Epidermal melanocyte (primary cell): ENCODE measurements at regions not wholly inside any gene's neighbourhood (a gene's known extent, or its start where the extent isn't known, plus 50 kb on each side); places are given as distances from the start of the nearest gene placed in this dataset.
"Not testable (repeated sequence)": the region's sequence is repeated elsewhere in the genome, so short reads cannot be mapped to it uniquely, and the experiment has no call there.

Experiments
- DNase-seq: peaks from one replicate; pipeline ENCODE4 v3.0.0; 2011; ENCODE audit warnings: low spot score; ENCODE audit not compliant: insufficient read length

GRCh38 chr1:200284236-200284635, 125.6 kb downstream of the ZNF281 start:
- DNase-seq: not testable (repeated sequence)

DNA sequence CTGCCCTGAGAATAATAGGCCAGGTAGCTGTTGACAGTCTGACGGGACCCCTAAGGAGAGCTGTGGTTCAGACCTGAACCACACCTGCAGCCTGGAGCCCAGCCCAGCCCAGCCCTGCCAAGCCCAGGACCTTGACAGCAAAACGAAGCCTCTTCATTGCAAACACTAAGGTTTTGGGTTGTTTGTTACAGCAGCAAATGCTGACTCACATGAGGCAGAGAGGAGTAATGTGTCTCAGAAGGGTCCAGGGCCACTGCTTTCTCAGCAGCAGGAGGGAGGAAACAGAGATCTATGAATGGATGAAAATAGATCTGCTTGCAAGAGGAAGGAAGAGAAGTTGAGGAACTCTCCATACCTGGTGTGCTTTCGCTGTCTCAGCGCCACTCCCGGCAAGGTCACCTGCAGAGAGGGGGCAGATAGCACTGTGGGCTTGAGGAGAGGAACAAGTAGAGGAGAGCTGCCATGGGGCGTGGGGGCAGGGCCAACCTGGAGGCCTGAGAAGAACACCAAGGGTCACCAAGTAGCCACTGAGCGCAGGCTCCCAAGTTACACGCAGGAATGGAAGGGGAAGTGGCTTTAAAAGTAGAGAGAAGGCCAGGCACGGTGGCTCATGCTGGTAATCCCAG, 127.2 kb downstream of the ZNF281 start:
- no peak for DNase-seq

DNA sequence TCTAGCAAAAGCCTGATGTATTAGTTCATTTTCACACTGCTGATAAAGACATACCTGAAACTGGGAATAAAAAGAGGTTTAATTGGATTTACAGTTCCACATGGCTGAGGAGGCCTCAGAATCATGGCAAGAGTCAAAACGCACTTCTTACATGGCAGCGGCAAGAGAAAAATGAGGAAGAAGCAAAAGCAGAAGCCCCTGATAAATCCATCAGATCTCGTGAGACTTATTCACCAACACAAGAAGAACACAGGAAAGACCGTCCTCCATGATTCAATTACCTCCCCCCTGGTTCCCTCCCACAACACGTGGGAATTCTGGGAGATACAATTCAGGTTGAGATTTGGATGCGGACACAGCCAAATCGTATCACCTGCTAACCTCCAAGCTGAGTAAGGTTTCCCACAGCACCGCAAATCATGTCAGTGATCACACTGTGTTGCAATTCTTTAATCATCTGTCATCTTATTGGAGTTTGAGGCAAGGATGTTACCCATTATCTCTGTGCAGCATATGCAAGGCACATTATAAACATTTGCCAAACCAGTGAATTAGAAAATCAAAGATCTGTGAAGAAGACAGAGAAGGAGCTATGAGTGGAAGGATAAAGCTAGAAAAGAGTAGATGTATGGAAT, 128.5 kb downstream of the ZNF281 start:
- DNase-seq: no peak

DNA sequence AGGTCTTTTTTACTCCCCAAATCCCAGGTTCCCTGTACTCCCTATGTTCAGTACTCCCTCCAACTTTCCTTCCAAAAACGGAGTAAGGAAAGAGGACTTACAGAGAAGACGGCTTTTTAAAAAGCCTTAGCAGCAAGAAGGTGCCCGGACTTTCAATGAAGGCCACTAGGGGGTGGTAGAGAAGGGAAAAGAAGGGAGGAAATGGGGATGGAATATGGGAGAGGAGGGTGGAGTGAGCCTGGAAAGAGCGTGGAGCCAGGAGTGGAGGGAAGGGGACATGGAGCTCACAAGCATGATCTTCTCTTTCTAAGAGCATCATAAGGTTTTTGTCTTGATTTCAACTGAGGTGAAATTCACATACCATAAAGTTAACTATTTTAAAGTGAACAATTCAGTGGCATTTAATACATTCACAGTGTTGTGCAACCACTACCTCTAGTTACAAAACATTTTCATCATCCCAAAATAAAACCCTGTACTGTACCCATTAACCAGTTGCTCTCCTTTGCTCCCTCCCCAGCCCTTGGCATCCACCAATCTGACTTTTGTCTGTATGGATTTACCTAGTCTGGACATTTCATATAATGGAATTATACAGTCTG, 129.9 kb downstream of the ZNF281 start:
- no peak for DNase-seq

DNA sequence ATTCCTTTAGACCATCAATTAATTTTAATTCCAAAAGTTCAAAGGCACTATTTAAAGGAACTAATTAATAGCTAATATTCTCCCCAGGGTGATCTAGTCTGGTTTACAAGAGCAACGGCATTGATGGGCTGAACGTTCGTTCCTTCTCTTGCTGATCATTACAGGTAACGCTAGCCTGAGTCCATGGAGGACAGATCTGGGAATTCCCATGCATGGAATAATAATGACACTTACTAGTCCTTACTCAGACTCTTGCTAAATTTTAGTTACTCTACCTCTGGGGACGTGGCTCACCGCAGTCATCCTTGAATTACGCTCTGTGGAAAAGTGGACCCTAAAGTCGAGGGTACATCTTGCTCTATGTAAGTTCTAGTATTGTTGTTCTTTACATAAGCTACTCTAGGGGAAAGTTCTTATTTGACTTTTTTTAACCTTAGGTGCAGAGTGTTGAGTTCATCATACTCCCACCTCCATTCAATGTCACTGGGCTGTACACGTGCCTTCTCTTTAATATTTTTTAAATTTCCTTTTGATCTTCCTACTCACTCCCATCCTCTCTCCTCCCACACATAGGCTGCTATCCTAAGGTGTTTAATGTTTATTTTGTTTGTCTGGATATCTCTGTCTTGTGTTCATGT, 133.9 kb downstream of the ZNF281 start:
- no peak for DNase-seq

- DNase-seq: no peak
Observed at GRCh38 chr1:200275415-200275814, 134.4 kb downstream of the ZNF281 start.

- no peak for DNase-seq
Observed at GRCh38 chr1:200274116-200274515, 135.7 kb downstream of the ZNF281 start.

- no peak for DNase-seq
Observed at GRCh38 chr1:200272481-200273068, 137.3 kb downstream of the ZNF281 start.

- no peak for DNase-seq
Observed at GRCh38 chr1:200269256-200269655, 140.6 kb downstream of the ZNF281 start.

- no peak for DNase-seq
Observed at GRCh38 chr1:200267937-200268336, 141.9 kb downstream of the ZNF281 start.

GRCh38 chr1:200267458-200267857, 142.4 kb downstream of the ZNF281 start:
- no peak for DNase-seq

GRCh38 chr1:200266871-200267270, 143.0 kb downstream of the ZNF281 start:
- no peak for DNase-seq

GRCh38 chr1:200265881-200266280, 144.0 kb downstream of the ZNF281 start:
- no peak for DNase-seq

- no peak for DNase-seq
Observed at GRCh38 chr1:200265104-200265503, 144.7 kb downstream of the ZNF281 start.

GRCh38 chr1:200263203-200263602, 146.6 kb downstream of the ZNF281 start:
- no peak for DNase-seq

DNA sequence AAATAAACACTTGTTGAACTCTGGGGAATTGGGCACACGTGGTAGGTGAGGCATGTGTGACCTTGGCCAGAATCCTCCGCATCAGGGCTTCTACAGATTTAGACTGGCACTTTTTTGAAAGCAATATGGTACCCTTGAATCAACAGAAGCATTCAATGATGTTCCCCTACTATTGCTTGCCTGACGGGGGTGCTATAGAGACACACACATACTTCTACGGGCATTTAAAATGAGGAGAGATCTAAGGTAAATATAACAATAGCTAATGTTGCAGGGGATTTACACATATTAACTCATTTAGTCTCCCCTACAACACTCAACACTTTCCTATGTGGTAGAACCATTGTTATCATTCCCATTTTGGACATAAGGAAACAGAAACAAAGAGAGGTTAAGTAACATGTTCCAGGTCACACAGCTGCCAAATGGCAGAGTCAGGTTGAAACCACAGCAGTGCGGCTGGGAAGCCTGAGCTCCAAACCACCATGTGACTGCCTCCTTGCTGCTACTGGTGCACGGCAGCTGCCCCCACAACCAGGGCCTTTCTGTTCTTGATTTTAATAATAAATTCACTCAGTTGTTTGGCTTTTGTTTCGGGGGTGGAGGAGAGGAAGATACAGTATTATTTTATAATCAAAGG, 147.4 kb downstream of the ZNF281 start:
- DNase-seq: no peak

GRCh38 chr1:200260597-200261335, 149.1 kb downstream of the ZNF281 start:
- no peak for DNase-seq

DNA sequence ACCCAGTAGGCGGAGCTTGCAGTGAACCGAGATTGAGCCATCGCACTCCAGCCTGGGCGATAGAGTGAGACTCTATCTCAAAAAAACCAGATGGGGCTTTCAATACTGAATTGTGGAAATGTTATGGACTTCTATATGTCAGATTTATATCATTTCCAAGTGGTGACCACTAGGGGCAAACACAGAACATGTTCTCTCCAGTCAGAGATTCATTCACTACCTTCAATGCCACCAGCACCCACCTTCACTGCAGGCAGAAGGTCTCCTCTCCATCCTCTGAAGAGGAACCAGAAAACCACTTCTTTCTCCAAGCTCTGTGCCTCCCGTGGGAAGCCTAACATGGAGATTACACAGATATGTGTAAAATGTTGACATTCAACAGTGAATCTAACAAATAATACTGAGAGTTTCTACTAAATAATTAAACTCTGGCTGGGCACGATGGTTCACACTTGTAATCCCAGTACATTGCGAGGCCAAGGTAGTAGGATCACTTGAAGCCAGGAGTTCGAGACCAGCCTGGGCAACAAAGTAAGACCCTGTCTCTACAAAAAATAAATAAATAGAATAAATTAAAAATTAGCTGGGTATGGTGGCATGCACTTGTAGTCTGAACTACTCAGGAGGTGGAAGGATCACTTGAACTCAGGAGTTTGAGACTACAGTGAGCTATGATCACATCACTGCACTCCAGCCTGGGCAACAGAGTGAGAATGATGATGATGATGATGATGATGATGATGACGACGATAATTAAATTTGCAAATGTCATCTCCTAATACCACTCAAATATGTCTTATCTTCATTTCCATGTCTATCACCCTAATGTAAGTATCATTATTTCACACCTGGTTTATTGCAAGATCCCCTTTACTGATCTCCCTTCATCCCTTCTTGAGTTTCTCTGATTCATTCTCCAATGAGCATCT, 151.1 kb downstream of the ZNF281 start:
- no peak for DNase-seq

GRCh38 chr1:200257235-200257634, 152.6 kb downstream of the ZNF281 start:
- DNase-seq: no peak

GRCh38 chr1:200254602-200255001, 155.2 kb downstream of the ZNF281 start:
- DNase-seq: not testable (repeated sequence)
